Activated CD4-positive, alpha-beta T cell treated with anti-CD3 and anti-CD28 coated beads for 24 hours (primary cell): ENCODE measurements at regions not wholly inside any gene's neighbourhood (a gene's known extent, or its start where the extent isn't known, plus 50 kb on each side); places are given as distances from the start of the nearest gene placed in this dataset.
"Not testable (repeated sequence)": the region's sequence is repeated elsewhere in the genome, so short reads cannot be mapped to it uniquely, and the experiment has no call there.

ENCODE experiments used
- DNase-seq, 2 donors: peaks; one replicate each; pipeline ENCODE4 v3.0.0-alpha.2; 2020; ENCODE audit warnings: low read depth in 2 of 2

GRCh38 chr5:58357799-58358500 lies 101.9 kb downstream of the PLK2 start:
- DNase-seq, result no peak

- DNase-seq, result no peak
Observed at GRCh38 chr5:58357121-58357520, 102.8 kb downstream of the PLK2 start.

- DNase-seq, result no peak
Observed at GRCh38 chr5:58356662-58357061, 103.2 kb downstream of the PLK2 start.

- DNase-seq, result no peak
Observed at GRCh38 chr5:58354827-58355226, 105.1 kb downstream of the PLK2 start.

GRCh38 chr5:58353992-58354391 lies 105.9 kb downstream of the PLK2 start:
- no peak for DNase-seq

- DNase-seq, result no peak
Observed at GRCh38 chr5:58351190-58351589, 108.7 kb downstream of the PLK2 start.

GRCh38 chr5:58348996-58349728 lies 110.7 kb downstream of the PLK2 start:
- no peak for DNase-seq

GRCh38 chr5:58346041-58346440 lies 113.8 kb downstream of the PLK2 start:
- no peak for DNase-seq

- DNase-seq, result no peak
Observed at GRCh38 chr5:58341476-58341875, 118.4 kb downstream of the PLK2 start.

- no peak for DNase-seq
Observed at GRCh38 chr5:58335518-58335917, 124.4 kb downstream of the PLK2 start.

- DNase-seq, result no peak
Observed at GRCh38 chr5:58334035-58334434, 125.9 kb downstream of the PLK2 start.

GRCh38 chr5:58330781-58331180 lies 129.1 kb downstream of the PLK2 start:
- DNase-seq, result no peak

- DNase-seq, result no peak
Observed at GRCh38 chr5:58327289-58327688, 132.6 kb downstream of the PLK2 start.

- no peak for DNase-seq
Observed at GRCh38 chr5:58326022-58326421, 133.9 kb downstream of the PLK2 start.

GRCh38 chr5:58322453-58322852 lies 137.4 kb downstream of the PLK2 start:
- DNase-seq, result no peak

GRCh38 chr5:58318468-58318867 lies 141.4 kb downstream of the PLK2 start:
- no peak for DNase-seq

GRCh38 chr5:58317808-58318207 lies 142.1 kb downstream of the PLK2 start:
- no peak for DNase-seq

GRCh38 chr5:58317009-58317408 lies 142.9 kb downstream of the PLK2 start:
- no peak for DNase-seq

GRCh38 chr5:58315794-58316193 lies 144.1 kb downstream of the PLK2 start:
- DNase-seq, result no peak

- no peak for DNase-seq
Observed at GRCh38 chr5:58314356-58315210, 145.3 kb downstream of the PLK2 start.

GRCh38 chr5:58312299-58312698 lies 147.6 kb downstream of the PLK2 start:
- no peak for DNase-seq

GRCh38 chr5:58311526-58311925 lies 148.4 kb downstream of the PLK2 start:
- DNase-seq, result no peak

GRCh38 chr5:58308384-58308783 lies 151.5 kb downstream of the PLK2 start:
- not testable (repeated sequence) for DNase-seq
